ENCODE measurements at regions not wholly inside any gene's neighbourhood (a gene's known extent, or its start where the extent isn't known, plus 50 kb on each side); places are given as distances from the start of the nearest gene placed in this dataset.

GRCh38 chr6:236519-236918 is 55.8 kb upstream of the DUSP22 start:
- H3K9me3 ChIP-seq (ENCODE audit: control insufficient read depth, insufficient read depth, low read depth, low read length): no peaks in the 10 kb centered on the region
- no TSS peak for BruUV-seq (replicated peaks)
- intact Hi-C loops (cut with micrococcal nuclease; ENCODE audit: unreplicated experiment): no loop called here
- ChIA-PET POLR2A (no interaction called here), CTCF (interaction anchor here (0.7 kb wide), 1 partner anchor 20 kb away, joined by 3 read pairs; no protein-coding TSS in a partner anchor)
- no peak overlapping the region for H3K27ac ChIP-seq (ENCODE audit: low read length)
- TF ChIP-seq REST (IDR thresholded peaks at IDR 0.05; ENCODE audit: insufficient read depth in 1 of 2, low read depth in 2 of 2, low read length in 1 of 2) (no peak), CTCF (IDR thresholded peaks at IDR 0.05) (no peak), SIN3A (IDR thresholded peaks at IDR 0.05; ENCODE audit: borderline replicate concordance, insufficient read depth, low read depth, low read length) (no peak), TCF7L2 (IDR thresholded peaks at IDR 0.05; ENCODE audit: low read depth, low read length) (no peak), POLR2AphosphoS5 (IDR thresholded peaks at IDR 0.05; ENCODE audit: low read depth, low read length) (no peak)
- in situ Hi-C loops (cut with HindIII; ENCODE audit: low pct_unique_long_range_greater_than_20kb, low sequenced_read_pairs): no loop called here
- H3K4me3 ChIP-seq (ENCODE audit: low read depth in 2 of 2, low read length in 2 of 2): no peak overlapping the region; a peak in 1 of 4 replicates
- no peaks in the 10 kb centered on the region for H3K36me3 ChIP-seq (ENCODE audit: control insufficient read depth, insufficient read depth, low read length)
- DNase-seq (ENCODE audit: low read depth, low spot score): no peak
- no peaks in the 10 kb centered on the region; the same call in 1 of the 2 replicates for H3K27me3 ChIP-seq (ENCODE audit: control insufficient read depth, insufficient read depth, low read length)
- H3K4me1 ChIP-seq (ENCODE audit: control insufficient read depth, insufficient read depth, low read length): no peaks in the 10 kb centered on the region
- ATAC-seq: no peak

DNA sequence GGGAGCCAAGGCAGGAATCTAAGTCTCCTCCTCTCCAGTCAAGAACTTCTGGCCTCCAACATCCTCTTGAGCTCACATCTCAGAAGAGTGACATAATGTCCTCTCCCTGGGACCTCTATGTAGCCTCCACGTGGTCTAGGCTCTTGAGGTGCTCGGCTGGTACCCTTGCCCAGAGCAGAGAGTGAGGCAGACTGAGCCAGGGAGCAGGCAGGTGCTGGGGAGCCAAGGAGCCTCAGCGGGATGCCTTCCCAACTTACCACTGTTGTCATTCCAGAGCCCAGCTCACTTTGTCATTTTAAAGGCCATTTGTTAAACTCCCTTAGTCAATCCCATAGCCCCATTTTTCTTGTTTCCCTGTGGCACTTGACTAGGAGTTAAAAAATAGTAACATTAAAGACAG is 52.1 kb upstream of the DUSP22 start:
- in situ Hi-C loops (cut with HindIII; ENCODE audit: low pct_unique_long_range_greater_than_20kb, low sequenced_read_pairs) (no loop called here), intact Hi-C loops (cut with micrococcal nuclease; ENCODE audit: unreplicated experiment) (no loop called here)
- DNase-seq (ENCODE audit: low read depth, low spot score): no peak
- H3K4me1 ChIP-seq (ENCODE audit: control insufficient read depth, insufficient read depth, low read length): no peaks in the 10 kb centered on the region
- BruUV-seq (replicated peaks): no TSS peak
- no peaks in the 10 kb centered on the region for H3K9me3 ChIP-seq (ENCODE audit: control insufficient read depth, insufficient read depth, low read depth, low read length)
- no peak overlapping the region for H3K27ac ChIP-seq (ENCODE audit: low read length)
- H3K27me3 ChIP-seq (ENCODE audit: control insufficient read depth, insufficient read depth, low read length): peaks cover 2% of the 10 kb centered on the region; the same call in 1 of the 2 replicates
- H3K4me3 ChIP-seq (ENCODE audit: low read depth in 2 of 2, low read length in 2 of 2): no peak overlapping the region
- POLR2A ChIA-PET: no interaction called here
- ATAC-seq: no peak
- CTCF ChIA-PET: no interaction called here
- TF ChIP-seq SIN3A (IDR thresholded peaks at IDR 0.05; ENCODE audit: borderline replicate concordance, insufficient read depth, low read depth, low read length) (no peak), TCF7L2 (IDR thresholded peaks at IDR 0.05; ENCODE audit: low read depth, low read length) (no peak), CTCF (IDR thresholded peaks at IDR 0.05) (no peak), POLR2AphosphoS5 (IDR thresholded peaks at IDR 0.05; ENCODE audit: low read depth, low read length) (no peak), REST (IDR thresholded peaks at IDR 0.05; ENCODE audit: insufficient read depth in 1 of 2, low read depth in 2 of 2, low read length in 1 of 2) (no peak)
- H3K36me3 ChIP-seq (ENCODE audit: control insufficient read depth, insufficient read depth, low read length): no peaks in the 10 kb centered on the region

All from Panc1 (cell line).